Testis (tissue), 2 donors: ENCODE measurements at regions not wholly inside any gene's neighbourhood (a gene's known extent, or its start where the extent isn't known, plus 50 kb on each side); places are given as distances from the start of the nearest gene placed in this dataset.

ENCODE experiments used
- DNase-seq: peaks from one replicate; pipeline ENCODE4 v3.0.0-alpha.2; 2019
- H3K27ac ChIP-seq, 2 donors: fragments of 200-600 bp; sonication (generic); one replicate each; pipeline ENCODE4 v1.5.1; 2019
- H3K27me3 ChIP-seq: fragments of 200-600 bp; sonication (generic); one replicate; pipeline ENCODE4 v1.5.1; 2019
- H3K36me3 ChIP-seq: fragments of 200-600 bp; sonication (generic); one replicate; pipeline ENCODE4 v1.5.1; 2017; ENCODE audit warnings: low read depth; ENCODE audit errors: missing control alignments
- H3K4me1 ChIP-seq: fragments of 200-600 bp; sonication (generic); one replicate; pipeline ENCODE4 v1.5.1; 2019
- H3K4me3 ChIP-seq, 2 donors: fragments of 200-600 bp; sonication (generic); one replicate each; pipeline ENCODE4 v1.5.1; 2017 to 2019
- H3K9me3 ChIP-seq: fragments of 200-600 bp; sonication (generic); one replicate; pipeline ENCODE4 v1.5.1; 2017
- POLR2A ChIP-seq: fragments of 450-650 bp; IDR thresholded peaks from one replicate; pipeline ENCODE4 v1.6.1; 2017; ENCODE audit warnings: antibody characterized with exemption, mild to moderate bottlenecking, moderate library complexity
- WGBS, 2 donors: methylation state at CpG; one replicate each; pipeline ENCODE4 v1.1.5; 2018; 5-methylcytosine and 5-hydroxymethylcytosine counted together
- intact Hi-C: fragments of 100-400 bp; cut with DNase I; formaldehyde crosslinking; loops from one replicate; pipeline ENCODE4 v1.15.1; 2023; ENCODE audit warnings: low total_unique reads
- TF ChIP-seq, protein P1 (sequence below), 3 experiments: fragments of 450-650 bp in 2 of 3; fragments of 200-600 bp in 1 of 3; sonication (generic) in 1 of 3; IDR thresholded peaks; one replicate each; pipeline ENCODE4 v1.5.1; 2016 to 2019; ENCODE audit warnings: antibody characterized with exemption in 3 of 3, mild to moderate bottlenecking in 2 of 3, moderate library complexity in 1 of 3

DNA sequence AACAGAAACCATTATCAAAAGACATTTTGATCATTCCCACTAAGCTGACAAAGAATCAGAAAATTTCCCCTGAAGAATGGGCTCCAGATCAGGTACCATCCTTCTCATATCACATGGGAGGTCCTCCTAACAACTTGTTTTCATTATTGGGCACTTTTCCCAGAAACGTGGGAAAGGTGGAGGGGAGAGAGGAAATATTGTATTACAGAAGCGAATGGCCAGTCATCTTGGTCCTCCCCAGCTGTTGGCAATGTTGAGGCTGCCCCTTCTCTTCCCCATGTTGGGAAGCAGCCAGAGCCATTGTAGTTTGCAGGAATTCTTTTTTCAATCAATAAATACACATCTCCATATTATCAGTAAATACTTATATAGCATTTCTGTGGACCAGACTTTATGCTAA, 126.2 kb upstream of the ZNF608 start:
- TF ChIP-seq POLR2A = no peak
- TF ChIP-seq, protein P1, sequence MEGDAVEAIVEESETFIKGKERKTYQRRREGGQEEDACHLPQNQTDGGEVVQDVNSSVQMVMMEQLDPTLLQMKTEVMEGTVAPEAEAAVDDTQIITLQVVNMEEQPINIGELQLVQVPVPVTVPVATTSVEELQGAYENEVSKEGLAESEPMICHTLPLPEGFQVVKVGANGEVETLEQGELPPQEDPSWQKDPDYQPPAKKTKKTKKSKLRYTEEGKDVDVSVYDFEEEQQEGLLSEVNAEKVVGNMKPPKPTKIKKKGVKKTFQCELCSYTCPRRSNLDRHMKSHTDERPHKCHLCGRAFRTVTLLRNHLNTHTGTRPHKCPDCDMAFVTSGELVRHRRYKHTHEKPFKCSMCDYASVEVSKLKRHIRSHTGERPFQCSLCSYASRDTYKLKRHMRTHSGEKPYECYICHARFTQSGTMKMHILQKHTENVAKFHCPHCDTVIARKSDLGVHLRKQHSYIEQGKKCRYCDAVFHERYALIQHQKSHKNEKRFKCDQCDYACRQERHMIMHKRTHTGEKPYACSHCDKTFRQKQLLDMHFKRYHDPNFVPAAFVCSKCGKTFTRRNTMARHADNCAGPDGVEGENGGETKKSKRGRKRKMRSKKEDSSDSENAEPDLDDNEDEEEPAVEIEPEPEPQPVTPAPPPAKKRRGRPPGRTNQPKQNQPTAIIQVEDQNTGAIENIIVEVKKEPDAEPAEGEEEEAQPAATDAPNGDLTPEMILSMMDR (IDR thresholded peaks at IDR 0.05) = no peak
- 60 to 75% methylated on average over 2 of the region's 2 CpGs for WGBS, 2 donors
- Histone ChIP-seq H3K9me3 (no peaks in the 10 kb centered on the region), H3K4me3 (no peak overlapping the region), H3K36me3 (no peaks in the 10 kb centered on the region), H3K27me3 (no peaks in the 10 kb centered on the region), H3K4me1 (peaks cover 12% of the 10 kb centered on the region), H3K27ac (no peak overlapping the region)
- intact Hi-C loops = no loop called here
- DNase-seq = no peak

DNA sequence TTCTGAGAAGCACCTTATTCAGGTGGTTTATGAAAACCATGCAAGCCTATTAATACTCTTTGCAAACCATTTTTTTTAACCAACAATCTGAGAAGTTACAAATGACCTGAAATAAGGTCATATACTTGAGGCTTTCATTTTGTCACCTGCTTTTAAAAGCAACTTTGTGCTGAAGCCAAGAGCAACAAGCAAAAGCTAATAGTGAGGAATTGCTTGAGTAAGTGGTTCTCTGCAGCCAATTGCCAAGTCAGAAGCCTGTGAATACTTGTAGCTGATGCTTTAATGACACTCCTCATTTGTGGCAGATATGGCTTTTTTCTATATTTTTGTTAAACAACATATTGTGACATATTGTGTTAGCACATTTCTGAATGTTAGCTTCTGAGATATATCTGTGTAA, 126.7 kb upstream of the ZNF608 start:
- DNase-seq = no peak
- Histone ChIP-seq H3K36me3 (no peaks in the 10 kb centered on the region), H3K27ac (no peak overlapping the region), H3K27me3 (no peaks in the 10 kb centered on the region), H3K4me1 (peaks cover 12% of the 10 kb centered on the region), H3K9me3 (no peaks in the 10 kb centered on the region), H3K4me3 (no peak overlapping the region)
- TF ChIP-seq POLR2A = no peak
- TF ChIP-seq, protein P1 (IDR thresholded peaks at IDR 0.05) = no peak
- intact Hi-C loops = no loop called here

DNA sequence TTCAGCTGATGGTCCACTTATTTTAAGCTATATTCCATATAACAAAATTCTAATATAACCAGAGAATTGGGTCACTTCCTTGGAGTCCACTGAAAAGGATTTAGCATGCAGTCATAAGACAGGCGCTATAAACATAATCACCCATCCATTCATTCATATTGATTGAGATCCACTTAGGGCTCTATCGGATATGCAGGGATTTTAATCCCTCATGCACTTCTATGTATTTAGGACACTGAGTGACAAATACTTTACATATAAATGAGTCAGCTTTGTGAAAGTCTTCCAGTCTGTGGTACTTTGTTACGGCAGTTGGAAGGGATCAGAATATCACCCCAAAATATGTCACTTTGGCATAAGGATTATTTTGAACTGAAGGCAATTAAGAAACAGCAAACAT, 127.3 kb upstream of the ZNF608 start:
- TF ChIP-seq, protein P1 (IDR thresholded peaks at IDR 0.05) = no peak
- no peak for TF ChIP-seq POLR2A
- no peak for DNase-seq
- 96 to 100% methylated on average over 3 of the region's 3 CpGs for WGBS, 2 donors
- no peak overlapping the region for H3K27ac ChIP-seq
- no peaks in the 10 kb centered on the region for H3K36me3 ChIP-seq
- H3K4me1 ChIP-seq = peaks cover 11% of the 10 kb centered on the region
- H3K9me3 ChIP-seq = no peaks in the 10 kb centered on the region
- no peak overlapping the region for H3K4me3 ChIP-seq
- H3K27me3 ChIP-seq = no peaks in the 10 kb centered on the region
- intact Hi-C loops = no loop called here

DNA sequence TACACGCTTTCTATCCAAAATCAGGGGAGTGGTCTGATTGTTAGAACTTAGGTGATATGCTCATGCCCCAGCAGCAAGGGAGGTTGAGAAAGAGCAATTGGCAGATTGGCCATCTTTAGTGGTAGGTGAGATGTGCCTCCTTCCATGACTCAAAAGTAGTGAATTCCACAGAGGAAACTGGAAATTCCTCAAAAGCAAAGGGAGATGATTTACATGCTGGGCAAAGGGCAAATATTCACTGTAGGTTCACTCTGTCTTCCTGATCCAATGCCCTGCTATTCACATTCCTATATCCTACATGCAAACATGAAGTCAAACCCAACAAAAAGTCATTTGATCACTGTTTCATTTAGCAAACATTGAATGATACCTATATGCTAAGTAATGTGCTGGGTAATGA, 130.1 kb upstream of the ZNF608 start:
- intact Hi-C loops = no loop called here
- Histone ChIP-seq H3K27me3 (no peaks in the 10 kb centered on the region), H3K36me3 (no peaks in the 10 kb centered on the region), H3K27ac (no peak overlapping the region), H3K4me1 (no peaks in the 10 kb centered on the region), H3K9me3 (no peaks in the 10 kb centered on the region), H3K4me3 (no peak overlapping the region)
- 100% methylated on average over 1 of the region's 1 CpG for WGBS, 2 donors
- TF ChIP-seq, protein P1 (IDR thresholded peaks at IDR 0.05) = no peak
- TF ChIP-seq POLR2A = no peak
- no peak for DNase-seq

DNA sequence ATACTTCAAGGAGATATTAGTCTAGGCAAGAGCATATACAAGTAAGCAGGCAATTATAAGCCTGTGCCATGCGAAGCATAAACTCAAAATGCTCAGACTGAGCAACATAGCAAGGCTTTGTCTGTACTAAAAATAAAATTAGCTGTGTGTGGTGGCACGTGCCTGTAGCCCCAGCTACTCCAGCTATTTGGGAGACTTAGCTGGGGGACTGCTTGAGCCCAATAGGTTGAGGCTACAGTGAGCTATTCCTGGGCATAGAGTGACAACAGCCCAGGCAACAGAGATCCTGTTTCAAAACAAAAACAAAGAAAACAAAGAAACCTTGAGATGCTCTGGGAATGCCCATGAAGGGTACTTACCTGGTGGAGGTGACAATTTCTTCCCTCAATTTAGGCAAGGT, 130.5 kb upstream of the ZNF608 start:
- Histone ChIP-seq H3K4me1 (no peaks in the 10 kb centered on the region), H3K9me3 (no peaks in the 10 kb centered on the region)
- WGBS, 2 donors = 90 to 92% methylated on average over 2 of the region's 2 CpGs

More for the DNA sequence above, 130.5 kb upstream of the ZNF608 start:
- H3K27me3 ChIP-seq = no peaks in the 10 kb centered on the region
- H3K4me3 ChIP-seq = no peak overlapping the region
- no peaks in the 10 kb centered on the region for H3K36me3 ChIP-seq
- TF ChIP-seq, protein P1 (IDR thresholded peaks at IDR 0.05) = no peak
- no peak for TF ChIP-seq POLR2A
- intact Hi-C loops = no loop called here
- DNase-seq = no peak
- no peak overlapping the region for H3K27ac ChIP-seq
